ENCODE measurements at regions not wholly inside any gene's neighbourhood (a gene's known extent, or its start where the extent isn't known, plus 50 kb on each side); places are given as distances from the start of the nearest gene placed in this dataset.

DNA sequence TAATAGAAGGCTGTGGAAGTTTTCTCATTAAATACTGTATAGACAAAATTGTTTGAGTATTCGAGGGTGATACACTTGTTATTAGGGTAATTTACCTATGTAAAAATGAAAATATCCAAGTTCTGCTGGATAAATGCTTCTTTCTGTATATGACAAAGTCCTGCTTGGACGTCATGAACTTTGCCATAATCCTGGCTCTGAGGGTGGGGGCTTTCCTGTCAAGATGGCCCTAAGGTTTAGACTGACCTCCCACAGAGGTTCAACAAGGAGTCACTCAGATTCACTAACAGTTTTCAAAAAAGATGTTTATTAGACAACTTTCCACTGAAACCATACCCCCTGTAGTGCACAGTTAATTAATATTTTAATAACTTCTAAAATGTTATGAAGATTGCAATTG lies 52.5 kb upstream of the NABP1 start:
- CTCF ChIA-PET, result no interaction called here

GRCh38 chr2:191626497-191627151 lies 51.3 kb upstream of the NABP1 start:
- H3K9me3 ChIP-seq (ENCODE audit: control insufficient read depth, insufficient read depth, low read depth, low read length), result no peaks in the 10 kb centered on the region
- TF ChIP-seq TCF7L2 (IDR thresholded peaks at IDR 0.05; ENCODE audit: low read depth, low read length), result no peak
- H3K27ac ChIP-seq (ENCODE audit: low read length), result no peak overlapping the region
- ChIA-PET CTCF (no interaction called here), POLR2A (no interaction called here)
- DNase-seq (ENCODE audit: low read depth, low spot score) (no peak), ATAC-seq (no peak)
- no peaks in the 10 kb centered on the region for H3K36me3 ChIP-seq (ENCODE audit: control insufficient read depth, insufficient read depth, low read length)
- H3K4me1 ChIP-seq (ENCODE audit: control insufficient read depth, insufficient read depth, low read length), result no peaks in the 10 kb centered on the region; the same call in 1 of the 2 replicates
- in situ Hi-C loops (cut with HindIII; ENCODE audit: low pct_unique_long_range_greater_than_20kb, low sequenced_read_pairs) (no loop called here), intact Hi-C loops (cut with micrococcal nuclease; ENCODE audit: unreplicated experiment) (no loop called here)
- no peak overlapping the region for H3K4me3 ChIP-seq (ENCODE audit: low read depth in 2 of 2, low read length in 2 of 2)
- no peaks in the 10 kb centered on the region for H3K27me3 ChIP-seq (ENCODE audit: control insufficient read depth, insufficient read depth, low read length)
- BruUV-seq (replicated peaks), result no TSS peak

More for the DNA sequence above, 52.5 kb upstream of the NABP1 start:
- H3K36me3 ChIP-seq (ENCODE audit: control insufficient read depth, insufficient read depth, low read length), result no peaks in the 10 kb centered on the region
- intact Hi-C loops (cut with micrococcal nuclease; ENCODE audit: unreplicated experiment) (no loop called here), in situ Hi-C loops (cut with HindIII; ENCODE audit: low pct_unique_long_range_greater_than_20kb, low sequenced_read_pairs) (no loop called here)
- TF ChIP-seq SIN3A (IDR thresholded peaks at IDR 0.05; ENCODE audit: borderline replicate concordance, insufficient read depth, low read depth, low read length) (no peak), CTCF (IDR thresholded peaks at IDR 0.05) (no peak), TCF7L2 (IDR thresholded peaks at IDR 0.05; ENCODE audit: low read depth, low read length) (no peak)
- TF ChIP-seq, protein P1, sequence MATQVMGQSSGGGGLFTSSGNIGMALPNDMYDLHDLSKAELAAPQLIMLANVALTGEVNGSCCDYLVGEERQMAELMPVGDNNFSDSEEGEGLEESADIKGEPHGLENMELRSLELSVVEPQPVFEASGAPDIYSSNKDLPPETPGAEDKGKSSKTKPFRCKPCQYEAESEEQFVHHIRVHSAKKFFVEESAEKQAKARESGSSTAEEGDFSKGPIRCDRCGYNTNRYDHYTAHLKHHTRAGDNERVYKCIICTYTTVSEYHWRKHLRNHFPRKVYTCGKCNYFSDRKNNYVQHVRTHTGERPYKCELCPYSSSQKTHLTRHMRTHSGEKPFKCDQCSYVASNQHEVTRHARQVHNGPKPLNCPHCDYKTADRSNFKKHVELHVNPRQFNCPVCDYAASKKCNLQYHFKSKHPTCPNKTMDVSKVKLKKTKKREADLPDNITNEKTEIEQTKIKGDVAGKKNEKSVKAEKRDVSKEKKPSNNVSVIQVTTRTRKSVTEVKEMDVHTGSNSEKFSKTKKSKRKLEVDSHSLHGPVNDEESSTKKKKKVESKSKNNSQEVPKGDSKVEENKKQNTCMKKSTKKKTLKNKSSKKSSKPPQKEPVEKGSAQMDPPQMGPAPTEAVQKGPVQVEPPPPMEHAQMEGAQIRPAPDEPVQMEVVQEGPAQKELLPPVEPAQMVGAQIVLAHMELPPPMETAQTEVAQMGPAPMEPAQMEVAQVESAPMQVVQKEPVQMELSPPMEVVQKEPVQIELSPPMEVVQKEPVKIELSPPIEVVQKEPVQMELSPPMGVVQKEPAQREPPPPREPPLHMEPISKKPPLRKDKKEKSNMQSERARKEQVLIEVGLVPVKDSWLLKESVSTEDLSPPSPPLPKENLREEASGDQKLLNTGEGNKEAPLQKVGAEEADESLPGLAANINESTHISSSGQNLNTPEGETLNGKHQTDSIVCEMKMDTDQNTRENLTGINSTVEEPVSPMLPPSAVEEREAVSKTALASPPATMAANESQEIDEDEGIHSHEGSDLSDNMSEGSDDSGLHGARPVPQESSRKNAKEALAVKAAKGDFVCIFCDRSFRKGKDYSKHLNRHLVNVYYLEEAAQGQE (IDR thresholded peaks at IDR 0.05; ENCODE audit: insufficient read depth in 1 of 2, low read depth in 2 of 2, low read length in 1 of 2), result no peak
- POLR2A ChIA-PET, result no interaction called here
- H3K9me3 ChIP-seq (ENCODE audit: control insufficient read depth, insufficient read depth, low read depth, low read length), result no peaks in the 10 kb centered on the region
- no peak for ATAC-seq
- no peak for DNase-seq (ENCODE audit: low read depth, low spot score)
- no peak overlapping the region for H3K27ac ChIP-seq (ENCODE audit: low read length)
- H3K27me3 ChIP-seq (ENCODE audit: control insufficient read depth, insufficient read depth, low read length), result no peaks in the 10 kb centered on the region
- no TSS peak for BruUV-seq (replicated peaks)
- no peak overlapping the region for H3K4me3 ChIP-seq (ENCODE audit: low read depth in 2 of 2, low read length in 2 of 2)
- H3K4me1 ChIP-seq (ENCODE audit: control insufficient read depth, insufficient read depth, low read length), result no peaks in the 10 kb centered on the region; the same call in 1 of the 2 replicates

DNA sequence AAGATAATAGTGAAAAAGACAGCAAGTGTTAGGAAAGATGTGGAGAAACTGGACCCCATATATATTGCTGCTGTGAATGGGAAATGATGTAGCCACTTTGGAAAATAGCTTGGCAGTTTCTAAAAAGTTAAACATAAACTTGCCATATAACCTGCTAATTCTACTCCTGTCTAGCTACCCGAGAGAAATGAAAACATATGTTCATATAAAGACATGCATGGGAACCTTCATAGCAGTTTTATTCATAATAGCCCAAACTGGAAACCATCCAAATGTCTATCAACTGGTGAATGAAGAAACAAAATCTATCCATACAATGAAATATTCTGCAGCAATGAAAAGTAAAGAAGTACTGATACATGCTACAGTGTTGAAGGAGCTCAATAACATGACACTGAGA lies 50.4 kb upstream of the NABP1 start:
- Histone ChIP-seq H3K36me3 (ENCODE audit: control insufficient read depth, insufficient read depth, low read length) (no peaks in the 10 kb centered on the region), H3K27me3 (ENCODE audit: control insufficient read depth, insufficient read depth, low read length) (no peaks in the 10 kb centered on the region), H3K9me3 (ENCODE audit: control insufficient read depth, insufficient read depth, low read depth, low read length) (no peaks in the 10 kb centered on the region), H3K4me3 (ENCODE audit: low read depth in 2 of 2, low read length in 2 of 2) (no peak overlapping the region), H3K4me1 (ENCODE audit: control insufficient read depth, insufficient read depth, low read length) (no peaks in the 10 kb centered on the region; the same call in 1 of the 2 replicates), H3K27ac (ENCODE audit: low read length) (no peak overlapping the region)
- no TSS peak for BruUV-seq (replicated peaks)
- DNase-seq (ENCODE audit: low read depth, low spot score) (no peak), ATAC-seq (no peak)
- in situ Hi-C loops (cut with HindIII; ENCODE audit: low pct_unique_long_range_greater_than_20kb, low sequenced_read_pairs), result no loop called here
- no peak for TF ChIP-seq SIN3A (IDR thresholded peaks at IDR 0.05; ENCODE audit: borderline replicate concordance, insufficient read depth, low read depth, low read length)
- no peak for TF ChIP-seq CTCF (IDR thresholded peaks at IDR 0.05)
- TF ChIP-seq, protein P1 (IDR thresholded peaks at IDR 0.05; ENCODE audit: insufficient read depth in 1 of 2, low read depth in 2 of 2, low read length in 1 of 2), result no peak
- TF ChIP-seq POLR2AphosphoS5 (IDR thresholded peaks at IDR 0.05; ENCODE audit: low read depth, low read length), result no peak
- no peak for TF ChIP-seq TCF7L2 (IDR thresholded peaks at IDR 0.05; ENCODE audit: low read depth, low read length)
- intact Hi-C loops (cut with micrococcal nuclease; ENCODE audit: unreplicated experiment), result no loop called here
- POLR2A ChIA-PET, result no interaction called here
- CTCF ChIA-PET, result no interaction called here

Data from Panc1 (cell line).